ENCODE measurements at regions not wholly inside any gene's neighbourhood (a gene's known extent, or its start where the extent isn't known, plus 50 kb on each side); places are given as distances from the start of the nearest gene placed in this dataset.
"Not testable (repeated sequence)": the region's sequence is repeated elsewhere in the genome, so short reads cannot be mapped to it uniquely, and the experiment has no call there.

DNA sequence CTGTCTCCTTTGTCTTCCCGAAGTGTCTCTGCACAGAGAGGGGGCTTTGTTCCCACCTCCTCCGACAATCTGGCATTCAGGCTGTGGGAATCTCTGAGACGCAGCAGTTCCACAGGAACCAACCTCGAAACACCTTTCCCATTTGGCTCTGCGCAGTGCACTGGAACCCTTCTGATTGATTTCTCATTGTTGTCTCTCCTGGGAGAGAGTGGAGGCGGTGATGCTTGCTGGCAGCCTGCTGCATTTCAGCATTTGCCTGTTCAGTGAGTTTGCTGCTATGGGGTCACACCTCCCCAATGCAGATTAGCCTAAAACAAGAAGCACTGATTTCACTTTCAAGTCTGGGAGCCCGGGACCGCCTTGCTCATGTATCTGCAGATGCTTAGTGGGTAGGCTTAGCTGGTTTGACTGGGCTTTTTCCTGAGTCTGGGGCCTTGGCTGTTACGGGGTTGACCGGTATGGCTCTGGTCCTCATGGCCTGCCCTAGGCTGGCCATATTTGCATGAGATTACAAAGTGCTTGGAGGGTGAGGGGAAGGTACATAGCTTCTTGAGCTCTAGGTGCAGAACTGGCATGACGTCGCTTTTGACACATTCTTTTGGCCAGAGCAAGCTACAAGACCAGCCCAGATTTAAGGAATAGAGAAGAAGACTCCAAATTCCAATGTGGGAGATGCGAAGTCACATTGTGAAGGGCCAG is 695.3 kb downstream of the PTPRU start:
- DNase-seq (ENCODE audit: low spot score in 2 of 2), result no peak

DNA sequence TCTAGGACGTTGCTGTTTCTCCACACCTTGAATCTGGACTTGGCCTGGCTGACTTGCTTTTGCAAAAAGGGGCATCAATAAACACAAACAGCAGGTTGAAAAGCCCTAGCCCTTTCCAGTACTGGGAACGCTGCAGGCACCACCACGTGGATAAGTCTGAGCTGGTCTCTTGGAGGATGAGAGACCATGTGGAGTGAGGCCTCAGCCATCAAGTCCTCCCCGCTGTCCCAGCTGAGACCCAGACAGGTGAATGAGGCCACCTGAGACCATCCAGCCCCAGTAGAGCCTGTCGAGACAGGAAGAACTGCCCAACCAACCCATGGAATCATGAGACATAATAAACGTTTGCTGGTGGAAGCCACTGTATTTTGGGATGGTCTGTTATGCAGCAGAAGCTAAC is 688.7 kb downstream of the PTPRU start:
- no peak for FAIRE-seq

More for the DNA sequence above, 695.3 kb downstream of the PTPRU start:
- no peak for FAIRE-seq

DNA sequence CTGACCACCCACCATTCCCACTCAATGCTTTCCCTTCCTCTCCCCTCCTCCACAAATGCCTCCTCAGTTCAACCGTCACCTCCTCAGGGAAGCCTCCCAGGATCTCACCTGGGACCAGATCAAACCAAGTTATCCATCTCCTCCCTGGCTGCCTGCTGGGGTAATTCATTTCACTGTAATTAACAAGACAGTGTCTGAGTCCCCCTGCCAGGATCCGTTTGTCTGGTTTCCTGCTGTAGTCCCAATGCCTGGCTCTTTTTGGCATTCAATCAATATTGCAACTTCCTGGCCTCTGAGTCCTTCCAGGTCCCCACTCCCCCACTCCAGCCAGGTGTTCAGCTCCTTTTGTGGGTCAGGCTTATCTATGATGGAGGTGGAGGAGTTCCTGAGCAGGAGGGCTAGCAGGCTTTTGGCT is 687.7 kb downstream of the PTPRU start:
- DNase-seq (ENCODE audit: low spot score in 2 of 2), result no peak
- no peak for FAIRE-seq

More for the DNA sequence above, 688.7 kb downstream of the PTPRU start:
- DNase-seq (ENCODE audit: low spot score in 2 of 2), result no peak

DNA sequence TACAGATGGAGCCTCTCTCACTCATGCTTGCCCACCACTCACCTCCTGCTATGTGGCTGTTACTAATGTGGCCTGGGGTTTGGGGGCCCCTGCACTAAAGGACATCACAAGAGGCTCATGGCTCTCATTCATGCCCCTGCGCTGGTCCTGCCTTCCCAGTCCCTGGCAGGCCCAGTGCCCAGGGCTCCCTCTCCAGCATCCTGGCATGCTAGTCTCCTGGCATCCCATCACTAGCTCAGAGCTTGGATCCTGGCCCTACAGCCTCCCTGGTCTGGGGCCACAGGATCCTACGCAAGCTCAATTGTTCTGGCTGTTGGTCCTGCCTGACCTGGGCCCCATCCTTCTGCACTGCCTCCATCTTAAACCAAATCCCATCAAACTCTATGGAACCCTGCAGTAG is 685.4 kb downstream of the PTPRU start:
- no peak for FAIRE-seq
- DNase-seq (ENCODE audit: low spot score in 2 of 2), result no peak

DNA sequence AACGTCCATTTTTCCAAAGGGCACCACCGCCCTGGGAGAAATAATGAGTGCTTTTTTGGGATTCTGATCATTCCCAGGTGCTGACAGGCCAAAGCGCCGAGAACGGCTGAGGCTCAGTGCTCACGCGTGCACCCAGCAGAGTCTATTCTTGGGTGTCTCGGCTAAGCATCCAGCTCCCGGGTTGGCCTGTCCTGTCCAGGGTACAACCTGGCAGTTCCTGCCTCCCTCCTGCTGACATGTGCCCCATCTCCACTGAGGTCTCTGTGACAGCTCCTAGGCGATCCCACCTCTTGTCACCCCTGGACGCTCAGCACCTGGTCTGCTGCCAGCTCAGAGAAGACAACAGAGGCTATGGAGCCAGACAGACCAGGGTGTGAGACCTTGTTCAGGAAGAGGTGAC is 684.5 kb downstream of the PTPRU start:
- no peak for FAIRE-seq
- no peak for DNase-seq (ENCODE audit: low spot score in 2 of 2)

DNA sequence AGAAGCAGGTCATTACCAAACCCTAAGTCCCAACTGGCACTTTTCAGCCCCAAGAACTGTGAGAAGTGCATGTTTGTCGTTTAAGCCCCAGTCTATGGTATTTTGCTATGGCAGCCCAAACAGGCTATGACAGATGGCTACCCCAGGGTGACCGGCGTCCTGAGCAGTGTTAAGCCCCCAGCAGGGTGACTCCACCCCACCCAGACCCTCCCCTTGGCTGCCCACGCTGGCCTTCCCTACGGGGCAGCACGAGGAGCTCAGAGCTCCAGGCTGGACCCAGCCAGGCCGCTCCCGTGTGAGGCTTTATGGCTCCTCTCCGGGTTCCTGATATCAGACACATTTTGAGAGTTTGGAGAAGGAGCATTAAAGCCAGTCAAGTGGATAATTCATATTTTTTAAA is 684.0 kb downstream of the PTPRU start:
- FAIRE-seq (no peak), DNase-seq (ENCODE audit: low spot score in 2 of 2) (no peak)

DNA sequence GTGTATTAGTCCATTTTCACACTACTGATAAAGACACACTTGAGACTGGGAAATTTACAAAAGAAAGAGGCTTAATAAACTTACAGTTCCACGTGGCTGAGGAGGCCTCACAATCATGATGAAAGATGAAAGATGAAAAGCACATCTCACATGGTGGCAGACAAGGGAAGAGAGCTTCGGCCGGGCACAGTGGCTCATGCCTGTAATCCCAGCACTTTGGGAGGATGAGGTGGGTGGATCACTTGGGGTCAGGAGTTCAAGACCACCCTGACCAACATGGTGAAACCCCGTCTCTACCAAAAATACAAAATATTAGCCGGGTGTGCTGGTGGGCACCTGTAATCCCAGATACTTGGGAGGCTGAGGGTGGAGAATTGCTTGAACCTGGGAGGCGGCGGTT is 682.7 kb downstream of the PTPRU start:
- FAIRE-seq, result not testable (repeated sequence)

DNA sequence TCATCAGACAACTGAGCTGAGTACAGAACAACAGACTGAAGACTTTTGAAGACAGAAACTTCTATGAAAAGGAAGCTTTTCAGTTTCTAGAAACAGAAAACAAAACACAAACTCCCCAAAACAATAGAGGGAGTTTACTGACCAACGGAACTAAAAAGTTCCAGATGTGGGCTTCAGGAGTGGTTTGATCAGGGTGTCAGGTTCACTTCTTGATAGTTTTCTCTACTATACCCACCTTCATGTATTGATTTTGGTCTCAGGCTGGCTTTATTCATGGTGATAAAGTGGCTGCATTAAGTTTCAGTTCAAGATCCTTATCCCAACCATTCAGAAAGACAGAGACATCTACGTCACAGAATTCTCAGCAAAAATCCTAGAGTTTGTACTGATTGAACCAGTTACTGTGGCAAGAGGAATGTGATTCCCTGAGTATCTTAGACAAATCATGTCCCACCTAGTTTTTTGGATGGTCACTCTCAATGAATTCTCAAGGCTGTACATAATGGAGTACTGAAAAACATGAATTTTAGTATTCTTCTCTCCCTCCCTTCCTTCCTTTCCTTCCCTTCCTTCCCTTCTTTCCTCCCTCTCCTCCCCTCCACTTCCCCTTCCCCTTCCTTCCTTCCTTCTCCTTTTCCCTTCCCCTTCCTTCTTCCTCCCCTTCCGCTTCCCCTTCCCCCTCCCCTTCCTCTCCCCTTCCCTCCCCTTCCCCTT is 680.5 kb downstream of the PTPRU start:
- no peak for FAIRE-seq
- no peak for DNase-seq (ENCODE audit: low spot score in 2 of 2)

More for the DNA sequence above, 682.7 kb downstream of the PTPRU start:
- DNase-seq (ENCODE audit: low spot score in 2 of 2), result not testable (repeated sequence)

DNA sequence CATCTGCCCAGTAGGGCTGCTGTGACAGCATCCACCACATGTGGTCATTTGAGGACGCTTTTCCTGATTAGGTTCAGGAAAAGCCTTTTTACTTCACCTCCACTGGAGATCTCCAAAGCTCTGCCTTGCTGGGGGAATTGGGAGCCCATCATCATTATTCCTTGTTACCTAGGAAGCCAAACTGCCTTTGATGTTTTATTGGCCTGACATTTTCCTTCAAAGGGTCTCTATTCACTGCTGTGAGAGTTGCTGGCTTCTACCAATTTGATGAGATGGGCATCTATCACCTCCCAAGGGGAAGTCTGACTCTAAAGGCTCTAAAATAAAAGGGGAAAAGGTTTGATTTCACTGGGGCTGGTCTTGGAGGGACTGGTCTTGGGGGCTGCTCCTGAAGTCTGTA is 678.6 kb downstream of the PTPRU start:
- FAIRE-seq (no peak), DNase-seq (ENCODE audit: low spot score in 2 of 2) (no peak)

DNA sequence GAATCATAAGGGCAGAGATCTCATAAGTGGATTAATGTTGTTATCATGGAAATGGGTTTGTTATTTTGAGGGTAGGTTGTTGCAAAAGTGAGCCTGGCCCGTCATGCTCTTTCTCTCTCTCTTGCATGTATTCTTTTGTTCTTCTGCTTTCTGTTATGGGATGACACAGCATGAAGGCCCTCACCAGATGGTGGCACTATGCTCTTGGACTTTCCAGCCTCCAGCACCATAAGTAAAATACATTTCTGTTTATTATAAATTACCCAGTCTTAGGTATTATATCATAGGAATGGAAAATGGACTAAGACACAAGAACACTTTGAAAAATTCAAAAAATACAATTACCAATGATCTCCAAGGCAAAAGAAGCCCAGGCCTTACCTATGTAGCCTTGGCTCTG is 676.1 kb downstream of the PTPRU start:
- DNase-seq (ENCODE audit: low spot score in 2 of 2), result no peak
- no peak for FAIRE-seq

DNA sequence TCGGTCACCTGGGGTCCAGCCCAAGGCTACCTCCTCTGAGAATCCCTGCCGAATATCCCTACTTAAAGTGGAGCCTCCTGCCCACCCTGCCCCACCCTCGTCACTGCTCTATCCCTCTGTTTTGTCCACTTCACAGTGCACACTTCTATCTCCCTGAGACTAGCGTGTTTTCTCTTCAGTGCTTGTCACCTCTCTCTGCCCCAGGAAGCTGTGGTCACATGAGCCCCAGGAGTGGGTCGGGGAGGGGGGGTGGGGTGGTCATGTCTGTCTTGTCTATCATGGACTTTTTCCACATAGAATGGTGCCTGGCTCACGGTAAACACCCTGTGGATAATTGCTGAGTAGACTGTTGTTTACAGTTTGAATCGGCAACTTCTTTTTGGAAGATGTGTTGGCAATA is 673.6 kb downstream of the PTPRU start:
- FAIRE-seq (no peak), DNase-seq (ENCODE audit: low spot score in 2 of 2) (no peak)

DNA sequence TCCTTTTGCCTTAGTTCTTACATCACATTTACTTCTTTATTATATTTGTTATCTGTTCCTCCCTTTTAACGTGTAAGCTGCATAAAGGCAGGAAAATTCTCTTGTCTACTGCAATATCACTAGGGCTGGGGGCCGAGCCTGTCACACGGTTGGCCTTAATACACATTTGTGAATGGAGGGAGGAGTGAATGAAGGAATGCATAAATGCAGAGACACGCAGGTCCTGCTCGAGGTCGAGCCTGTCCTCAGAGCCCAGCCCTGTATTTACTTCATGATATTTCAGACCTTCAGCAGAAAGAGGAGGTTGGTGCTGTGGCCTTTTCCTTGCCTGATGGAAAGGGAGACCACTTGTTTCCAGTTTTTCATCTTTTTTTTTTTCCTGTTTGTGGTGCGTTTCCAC is 671.3 kb downstream of the PTPRU start:
- DNase-seq (ENCODE audit: low spot score in 2 of 2) (no peak), FAIRE-seq (no peak)

DNA sequence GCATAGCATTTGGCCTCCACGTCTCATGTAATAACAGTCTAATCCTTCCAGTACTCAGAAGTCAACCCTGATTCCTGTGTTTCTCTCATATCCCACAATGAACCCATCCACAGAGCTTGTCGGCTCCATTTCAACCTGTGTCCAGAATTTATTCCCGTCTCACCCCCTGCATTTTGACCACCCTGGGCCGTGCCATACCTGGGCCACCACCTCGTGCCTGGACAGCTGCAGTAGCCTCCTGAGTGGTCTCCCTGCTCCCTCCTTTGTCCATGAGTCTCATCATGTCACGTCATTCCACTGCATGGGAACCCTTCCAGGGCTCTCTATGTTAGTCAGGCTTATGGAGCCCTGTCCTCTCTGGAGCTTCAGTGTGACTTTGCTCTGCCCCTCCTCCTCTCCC is 670.6 kb downstream of the PTPRU start:
- DNase-seq (ENCODE audit: low spot score in 2 of 2), result no peak
- FAIRE-seq, result no peak

DNA sequence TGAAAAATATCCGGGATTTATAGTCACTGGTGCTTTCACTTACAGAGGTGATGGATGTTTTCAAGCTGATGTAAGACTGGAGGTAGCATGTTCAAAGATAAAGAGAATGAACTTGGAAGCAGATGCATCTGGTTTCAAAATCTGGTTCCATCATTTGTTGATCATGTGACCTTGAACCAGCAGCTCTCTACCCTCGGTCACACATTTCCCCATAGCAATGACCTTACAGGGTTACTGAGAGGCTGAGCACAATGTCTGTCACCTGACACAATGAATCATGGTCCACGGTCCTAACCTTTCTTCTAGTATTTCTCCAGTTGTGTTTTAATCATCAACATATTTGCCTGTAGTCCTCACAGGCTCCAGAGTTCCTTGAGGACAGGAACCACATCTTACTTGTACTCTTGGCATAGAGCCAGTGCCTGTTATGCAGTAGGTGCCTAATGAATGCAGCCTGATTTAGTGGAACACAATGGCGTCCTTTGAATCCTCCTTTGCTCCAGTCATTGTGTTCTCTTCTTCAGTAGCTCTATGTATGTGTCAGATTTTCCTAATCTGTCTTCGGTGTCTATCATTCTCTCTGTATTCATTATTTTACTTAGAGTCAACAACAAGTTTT is 667.3 kb downstream of the PTPRU start:
- no peak for FAIRE-seq
- no peak for DNase-seq (ENCODE audit: low spot score in 2 of 2)

DNA sequence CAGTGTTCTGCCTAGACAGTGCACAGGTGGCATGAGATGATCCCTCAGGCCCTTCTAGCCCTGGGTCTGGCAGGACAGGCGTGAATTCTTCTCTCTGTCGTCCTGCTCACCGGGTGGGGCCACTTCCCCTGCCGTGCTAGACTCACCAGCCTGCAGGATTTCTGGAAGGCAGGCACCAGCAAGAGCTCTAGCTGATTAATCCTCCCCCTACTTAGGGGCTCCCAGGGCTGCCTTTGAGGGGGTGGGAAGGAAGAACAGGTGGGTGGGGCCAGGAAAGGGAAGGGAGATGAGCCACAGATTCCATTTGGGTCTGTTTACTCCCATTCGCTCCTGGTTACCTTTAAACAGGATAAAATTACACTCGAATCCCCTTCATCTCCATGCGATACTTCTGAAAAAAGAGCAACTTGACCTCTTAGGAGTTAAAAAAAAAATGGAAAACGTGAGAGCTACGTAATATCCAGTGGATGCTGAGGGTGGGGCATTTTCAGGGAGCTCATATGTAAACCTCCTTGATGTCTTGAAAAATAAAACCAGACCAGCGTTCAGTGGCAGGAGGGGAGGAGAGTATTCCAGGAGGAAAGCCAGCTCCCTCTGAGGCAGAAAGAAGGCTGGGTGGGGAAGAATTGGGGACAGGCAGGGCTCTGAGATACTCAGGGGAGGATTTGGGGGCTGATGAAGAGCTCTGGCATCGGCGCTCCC is 665.5 kb downstream of the PTPRU start:
- DNase-seq (ENCODE audit: low spot score in 2 of 2) (no peak), FAIRE-seq (no peak)

DNA sequence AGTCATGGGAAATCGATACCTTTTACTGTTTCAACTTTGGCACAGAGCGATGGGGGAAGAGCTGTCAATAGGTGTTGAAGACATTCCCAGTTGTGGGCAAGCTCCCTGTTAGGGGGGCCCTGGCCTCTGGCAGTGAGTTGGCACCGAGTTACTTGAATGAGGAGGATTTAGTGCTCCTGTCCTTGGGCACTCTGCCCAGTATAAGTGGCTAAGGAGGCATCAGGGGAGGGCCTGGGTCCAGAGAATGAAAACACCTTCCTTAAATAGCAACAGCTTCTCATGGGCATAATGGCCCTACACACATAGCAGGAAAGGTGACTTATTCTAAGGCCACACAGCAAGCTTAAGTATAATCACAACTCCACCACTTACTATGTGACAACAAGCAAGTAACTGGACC is 664.4 kb downstream of the PTPRU start:
- DNase-seq (ENCODE audit: low spot score in 2 of 2) (no peak), FAIRE-seq (no peak)

DNA sequence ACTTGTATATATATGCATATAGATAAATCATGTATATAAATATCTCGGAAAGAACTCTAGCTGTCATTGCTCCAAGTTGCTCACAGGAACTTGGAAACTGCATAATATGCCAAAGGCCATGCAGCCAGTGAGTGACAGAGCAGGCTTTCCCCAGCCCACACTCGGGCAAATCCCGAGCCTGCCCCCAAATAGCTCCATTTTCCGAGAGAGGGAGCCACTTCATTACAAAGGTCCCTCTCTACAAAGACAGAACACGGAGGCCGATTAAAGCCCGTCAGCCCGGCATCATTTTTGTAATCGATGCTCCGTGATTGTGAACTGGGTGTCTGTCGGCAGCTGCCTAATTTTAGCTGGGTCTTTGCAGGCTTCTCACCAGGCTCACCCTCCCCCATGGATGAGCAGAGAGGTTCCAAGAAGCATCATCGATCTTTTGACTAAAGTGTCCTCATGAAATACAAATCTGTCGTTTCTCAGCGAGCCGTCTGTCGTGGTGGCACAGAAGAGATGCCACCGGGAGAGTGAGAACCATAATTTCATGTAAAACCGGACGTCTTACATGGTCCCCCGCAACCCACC is 663.9 kb downstream of the PTPRU start:
- FAIRE-seq, result no peak
- no peak for DNase-seq (ENCODE audit: low spot score in 2 of 2)

DNA sequence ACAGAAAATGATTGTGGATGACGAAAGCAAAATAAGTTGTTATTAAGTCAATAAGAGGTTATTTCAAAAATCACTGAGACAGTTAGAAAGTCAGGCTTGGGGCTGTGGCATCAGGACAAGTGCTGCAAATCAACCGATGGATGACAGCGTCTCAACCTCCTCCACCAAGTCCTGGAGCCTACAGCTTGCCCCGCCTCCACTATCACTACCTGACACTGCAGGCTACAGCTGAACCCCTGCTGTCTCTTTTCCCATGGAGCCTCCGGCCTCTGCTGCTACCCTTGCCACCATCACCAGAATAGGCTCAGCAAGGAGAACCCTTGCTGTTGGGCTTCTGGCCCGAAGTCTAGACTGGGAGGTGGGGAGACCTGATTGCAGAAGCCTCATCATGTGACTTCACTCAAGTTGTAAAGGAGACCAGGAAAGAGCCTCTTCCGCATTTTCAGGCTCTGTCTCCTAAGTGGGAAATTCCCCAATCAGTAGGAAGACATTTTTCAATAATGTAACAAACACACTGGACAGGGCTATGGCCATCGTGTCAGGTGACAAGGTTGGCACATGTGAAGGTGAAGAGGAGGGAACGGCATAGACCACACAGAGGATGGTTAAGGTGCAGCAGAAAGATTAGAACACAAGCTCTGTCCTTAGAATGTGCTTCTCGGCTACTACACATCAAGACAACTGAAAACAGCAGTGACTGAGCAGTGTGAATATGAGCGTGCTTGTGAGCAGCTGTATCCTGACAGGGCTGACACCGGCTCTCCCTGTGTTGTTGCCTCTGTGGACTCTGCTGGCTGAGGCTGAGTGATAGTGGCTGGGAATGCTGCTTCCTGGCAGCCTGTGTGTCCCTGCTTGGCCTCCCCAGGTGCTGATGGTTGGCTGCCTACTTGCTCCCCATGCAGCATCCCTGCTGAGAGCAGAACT is 660.7 kb downstream of the PTPRU start:
- DNase-seq (ENCODE audit: low spot score in 2 of 2) (no peak), FAIRE-seq (no peak)

DNA sequence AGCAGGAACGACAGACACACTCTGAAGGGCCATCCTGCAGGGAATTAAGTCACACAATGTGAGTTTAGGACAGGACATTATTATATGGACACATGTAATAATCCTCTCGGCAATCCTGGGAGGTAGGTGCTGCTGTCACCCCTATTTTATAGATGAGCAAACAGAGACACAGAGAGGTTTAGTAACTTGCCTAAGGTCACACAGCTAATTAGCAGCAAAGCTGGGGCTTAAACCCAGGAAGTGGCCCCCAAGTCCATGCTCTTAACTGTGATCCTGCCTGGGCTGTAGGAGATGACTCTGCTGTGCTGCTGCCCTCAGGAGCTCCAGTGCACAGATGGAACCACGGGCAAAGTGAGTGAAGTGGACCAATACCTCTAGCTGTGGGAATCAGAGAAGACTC is 660.0 kb downstream of the PTPRU start:
- no peak for FAIRE-seq
- DNase-seq (ENCODE audit: low spot score in 2 of 2), result no peak

DNA sequence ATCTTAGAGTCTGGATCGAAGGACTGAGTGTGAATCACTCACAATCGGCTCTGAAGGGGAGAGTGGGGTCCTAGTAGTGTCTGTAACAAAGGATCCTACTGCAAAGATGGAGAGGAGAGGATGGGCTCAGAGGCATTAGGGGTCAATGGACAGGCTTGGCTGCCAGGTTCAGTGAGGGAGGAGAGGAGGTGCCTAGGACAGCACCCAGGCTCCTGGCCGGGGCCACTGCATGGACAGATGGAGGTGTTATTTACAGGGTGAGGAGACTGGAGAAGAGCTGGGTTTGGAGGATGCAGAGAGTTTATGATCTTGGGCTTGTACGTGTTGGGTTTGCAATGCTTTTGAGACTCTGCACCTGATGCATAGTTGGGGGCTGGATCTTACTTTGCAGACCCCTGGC is 658.9 kb downstream of the PTPRU start:
- DNase-seq (ENCODE audit: low spot score in 2 of 2) (no peak), FAIRE-seq (no peak)

Measured in frontal cortex (tissue), 3 donors.